Effector memory CD8-positive, alpha-beta T cell (primary cell): ENCODE measurements at regions not wholly inside any gene's neighbourhood (a gene's known extent, or its start where the extent isn't known, plus 50 kb on each side); places are given as distances from the start of the nearest gene placed in this dataset.
"Not testable (repeated sequence)": the region's sequence is repeated elsewhere in the genome, so short reads cannot be mapped to it uniquely, and the experiment has no call there.

Source experiments
- ATAC-seq: fragments of 150-1000 bp; cut with Tn5 transposase; replicated peaks from 2 replicates; pipeline ENCODE4 v1.10.0; 2021; ENCODE audit warnings: mild to moderate bottlenecking, moderate library complexity
- DNase-seq, 3 experiments: peaks; one replicate each; pipeline ENCODE4 v3.0.0; 2021
- H3K27ac Mint-ChIP-seq, 2 donors: one replicate each; pipeline ENCODE4 v1.8.0; 2022; ENCODE audit warnings: mild to moderate bottlenecking in 2 of 2, mixed read lengths in 2 of 2, moderate library complexity in 2 of 2
- H3K27me3 Mint-ChIP-seq, 2 donors: one replicate each; pipeline ENCODE4 v1.8.0; 2022; ENCODE audit warnings: mixed read lengths in 2 of 2
- H3K36me3 Mint-ChIP-seq: one replicate; pipeline ENCODE4 v1.8.0; 2022; ENCODE audit warnings: mild to moderate bottlenecking, moderate library complexity, mixed read lengths; ENCODE audit not compliant: insufficient read depth
- H3K4me1 Mint-ChIP-seq, 2 donors: one replicate each; pipeline ENCODE4 v1.8.0; 2022; ENCODE audit warnings: low read depth in 2 of 2, mixed read lengths in 2 of 2
- H3K4me3 Mint-ChIP-seq, 2 donors: one replicate each; pipeline ENCODE4 v1.8.0; 2022; ENCODE audit warnings: mild to moderate bottlenecking in 2 of 2, mixed read lengths in 2 of 2, moderate library complexity in 2 of 2
- H3K9me3 Mint-ChIP-seq, 2 donors: one replicate each; pipeline ENCODE4 v1.8.0; 2022; ENCODE audit warnings: mixed read lengths in 2 of 2

DNA sequence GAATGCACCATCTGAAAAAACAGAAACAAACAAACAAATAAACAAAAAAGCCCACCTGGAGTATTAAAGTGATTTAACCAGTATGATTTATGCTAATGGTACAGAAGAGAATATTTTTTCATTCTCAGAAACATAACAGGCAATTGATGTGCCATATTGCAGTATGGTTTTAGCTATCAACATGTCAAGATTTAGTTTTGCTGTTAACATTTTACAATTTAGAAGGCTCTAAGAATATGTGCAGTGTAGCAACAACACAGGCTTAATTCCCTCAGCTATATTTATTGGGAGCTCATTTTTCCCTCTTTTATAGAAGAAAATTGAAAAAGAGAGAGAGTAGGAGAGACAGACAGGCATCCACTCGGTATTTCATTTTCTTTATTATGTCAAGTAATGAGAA is 1022.7 kb upstream of the CITED2 start:
- no peak for ATAC-seq
- Mint-ChIP-seq H3K4me1 (no peaks in the 10 kb centered on the region), H3K9me3 (no peaks in the 10 kb centered on the region), H3K36me3 (no peaks in the 10 kb centered on the region), H3K27me3 (peaks cover 0 to 6% of the 10 kb centered on the region in 2 donors), H3K27ac (no peak overlapping the region), H3K4me3 (no peak overlapping the region)
- no peak for DNase-seq

DNA sequence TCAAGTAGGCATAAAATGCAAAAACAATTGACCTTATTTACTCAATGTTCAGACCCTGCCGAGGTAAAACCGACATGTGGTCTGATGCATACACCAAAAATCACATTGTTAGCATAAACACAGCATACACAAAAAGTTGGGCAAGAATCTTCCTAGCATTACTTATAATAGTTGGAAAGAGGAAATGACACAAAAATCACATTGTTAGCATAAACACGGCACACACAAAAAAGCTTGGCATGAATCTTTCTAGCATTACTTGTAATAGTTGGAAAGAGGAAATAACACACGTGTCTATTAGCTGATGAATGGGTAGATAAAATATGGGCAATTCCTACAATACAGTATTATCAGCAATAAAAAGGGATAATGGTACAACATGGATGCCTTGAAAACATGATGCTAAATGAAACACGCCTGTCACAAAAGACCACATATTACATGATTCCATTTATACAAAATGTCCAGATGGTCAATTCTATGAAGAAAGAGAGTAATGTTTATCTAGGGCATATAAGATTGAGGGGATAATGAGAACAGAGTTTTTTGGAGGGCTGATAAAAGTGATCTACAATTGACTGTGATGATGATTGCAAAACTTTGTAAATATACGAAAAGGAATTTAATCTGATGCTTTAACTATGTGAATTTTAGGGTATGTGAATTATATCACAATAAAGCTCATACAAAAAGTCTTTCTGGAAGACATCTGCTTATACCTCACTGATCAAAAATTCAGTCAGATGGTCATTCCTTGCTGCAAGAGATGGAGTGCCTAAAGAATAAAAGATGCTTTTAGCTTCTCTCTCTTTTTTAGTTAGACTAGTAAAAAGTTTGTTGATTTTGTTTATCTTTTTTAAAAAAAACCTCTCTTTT is 1019.5 kb upstream of the CITED2 start:
- no peaks in the 10 kb centered on the region for H3K9me3 Mint-ChIP-seq
- no peak overlapping the region for H3K4me3 Mint-ChIP-seq
- H3K27me3 Mint-ChIP-seq, result no peaks in the 10 kb centered on the region

DNA sequence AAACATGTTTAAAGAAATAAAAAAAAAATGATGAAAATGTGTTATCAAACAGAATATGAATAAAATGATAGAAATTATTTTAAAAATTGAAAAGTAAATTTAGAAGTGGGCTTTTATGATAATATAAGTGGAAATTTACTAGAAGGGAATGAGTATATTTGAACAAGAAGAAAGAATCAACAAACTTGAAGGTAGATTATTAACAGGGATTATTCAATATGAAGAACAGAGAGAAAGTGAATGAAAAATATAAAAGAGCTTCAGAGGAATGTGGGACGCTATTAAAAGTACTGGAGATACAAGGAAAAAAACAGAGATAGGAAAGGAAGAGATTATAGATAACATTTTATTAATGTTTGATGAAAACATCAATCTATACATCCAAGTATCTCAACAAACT is 1014.4 kb upstream of the CITED2 start:
- Mint-ChIP-seq H3K4me1 (no peaks in the 10 kb centered on the region), H3K4me3 (no peak overlapping the region), H3K9me3 (peaks cover 0 to 4% of the 10 kb centered on the region in 2 donors), H3K27ac (no peak overlapping the region), H3K36me3 (no peaks in the 10 kb centered on the region), H3K27me3 (no peaks in the 10 kb centered on the region)
- ATAC-seq (no peak), DNase-seq (no peak)

More for the DNA sequence above, 1019.5 kb upstream of the CITED2 start:
- DNase-seq (no peak), ATAC-seq (no peak)
- no peak overlapping the region for H3K27ac Mint-ChIP-seq
- H3K4me1 Mint-ChIP-seq, result no peaks in the 10 kb centered on the region
- no peaks in the 10 kb centered on the region for H3K36me3 Mint-ChIP-seq

DNA sequence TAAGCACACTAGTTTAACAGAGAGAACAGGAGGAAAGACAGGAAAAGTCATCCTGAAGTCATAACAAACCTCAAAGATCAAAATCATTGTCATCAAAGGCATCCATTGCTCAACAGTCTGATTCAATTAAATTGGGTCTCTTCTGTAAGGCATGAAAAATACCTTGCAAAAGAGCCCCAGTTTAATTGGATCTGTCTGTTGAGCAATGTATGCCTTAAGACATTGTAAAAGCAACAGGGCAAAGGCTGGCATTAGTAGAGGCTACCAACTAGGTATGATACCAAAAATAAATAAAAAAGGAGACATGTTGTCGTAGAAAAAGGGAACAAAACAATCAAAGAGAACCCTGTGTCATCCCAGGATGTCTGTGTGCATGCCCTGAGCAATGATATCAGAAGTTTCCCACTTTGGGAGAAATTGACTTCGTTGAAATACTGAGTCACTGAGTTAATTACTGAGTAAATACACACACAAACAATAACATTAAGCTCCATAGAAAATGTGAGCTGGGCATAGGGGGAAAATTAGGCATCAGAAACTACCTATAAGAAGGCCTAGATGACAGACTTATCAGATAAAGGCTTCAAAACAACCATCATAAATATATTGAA is 1013.8 kb upstream of the CITED2 start:
- ATAC-seq (no peak), DNase-seq (no peak)
- Mint-ChIP-seq H3K9me3 (peaks cover 0 to 4% of the 10 kb centered on the region in 2 donors), H3K36me3 (no peaks in the 10 kb centered on the region), H3K4me3 (no peak overlapping the region), H3K27ac (no peak overlapping the region), H3K4me1 (no peaks in the 10 kb centered on the region), H3K27me3 (no peaks in the 10 kb centered on the region)

DNA sequence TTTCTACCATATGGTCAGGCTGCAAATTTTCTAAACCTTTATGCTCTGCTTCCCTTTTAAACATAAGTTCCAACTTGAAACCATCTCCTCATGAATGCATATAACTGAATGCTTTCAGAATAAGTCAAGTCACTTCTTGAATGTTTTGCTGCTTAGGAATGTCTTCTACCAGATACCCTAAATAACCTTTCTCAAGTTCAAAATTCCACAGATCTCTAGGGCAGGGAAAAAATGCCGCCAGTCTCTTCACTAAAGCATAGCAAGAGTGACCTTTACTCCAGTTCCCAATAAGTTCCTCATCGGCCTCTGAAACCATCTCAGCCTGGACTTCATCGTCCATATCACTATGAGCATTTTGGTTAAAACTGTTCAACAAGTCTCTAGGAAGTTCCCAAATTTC is 1011.2 kb upstream of the CITED2 start:
- ATAC-seq (no peak), DNase-seq (no peak)
- Mint-ChIP-seq H3K27me3 (no peaks in the 10 kb centered on the region), H3K9me3 (peaks cover 0 to 4% of the 10 kb centered on the region in 2 donors), H3K27ac (no peak overlapping the region), H3K36me3 (no peaks in the 10 kb centered on the region), H3K4me3 (no peak overlapping the region), H3K4me1 (no peaks in the 10 kb centered on the region)

DNA sequence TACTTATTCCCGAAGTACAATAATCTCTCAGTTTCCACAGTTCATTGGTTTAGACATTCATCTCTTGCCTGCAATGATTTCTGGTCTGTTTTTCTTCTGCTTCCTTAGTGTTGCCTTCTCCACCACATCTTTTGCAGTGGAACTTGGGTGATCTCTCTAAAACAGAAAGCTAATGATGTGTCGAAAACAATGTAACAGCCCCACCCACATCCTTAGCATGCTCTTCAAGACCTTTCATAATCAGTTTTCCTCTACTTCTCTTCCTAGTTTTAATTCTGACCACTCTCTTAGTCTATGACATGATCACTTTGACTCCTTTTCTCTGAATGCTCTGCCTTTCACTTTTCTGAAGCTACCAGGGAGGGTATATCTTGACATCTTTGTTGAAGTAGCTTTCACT is 1007.9 kb upstream of the CITED2 start:
- ATAC-seq, result no peak
- Mint-ChIP-seq H3K4me1 (no peaks in the 10 kb centered on the region), H3K4me3 (no peak overlapping the region), H3K27ac (no peak overlapping the region), H3K27me3 (no peaks in the 10 kb centered on the region), H3K36me3 (no peaks in the 10 kb centered on the region), H3K9me3 (peaks cover 0 to 4% of the 10 kb centered on the region in 2 donors)
- no peak for DNase-seq

DNA sequence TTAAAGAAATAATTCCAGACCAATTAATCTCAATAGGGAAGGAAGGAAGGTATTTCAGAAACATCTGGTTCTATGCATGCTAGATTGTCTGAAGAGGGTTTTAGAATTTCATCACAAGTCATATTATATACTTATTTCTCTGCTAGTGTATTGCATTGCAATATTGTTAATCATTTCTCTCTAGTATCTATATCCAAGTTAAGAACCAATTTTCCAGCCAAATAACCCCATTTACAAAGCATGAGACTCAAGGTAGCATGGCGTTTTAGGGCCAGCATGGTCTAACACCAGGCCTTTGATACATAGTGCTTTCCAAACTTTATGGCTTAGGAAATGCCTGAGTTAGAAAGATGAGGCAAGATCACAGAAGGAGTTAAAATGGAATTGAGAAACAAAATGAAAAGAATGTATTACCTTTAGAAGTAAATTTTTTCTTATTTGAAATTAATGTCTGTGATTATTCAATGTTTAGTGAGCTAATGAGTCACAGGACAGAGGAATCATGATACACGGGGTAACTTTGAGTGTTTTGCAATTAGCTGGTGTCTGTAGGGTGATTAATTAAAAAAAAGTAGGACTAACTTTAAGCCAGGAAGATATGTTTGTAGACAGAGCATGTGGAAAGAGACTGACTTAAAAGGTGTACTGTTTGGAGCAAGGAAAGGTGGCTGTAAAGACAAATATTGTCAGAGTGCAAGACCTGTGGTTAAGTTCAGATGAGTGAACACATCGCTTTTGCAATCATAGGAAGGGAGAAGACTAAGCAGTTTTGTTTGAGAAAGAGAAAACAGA is 1006.2 kb upstream of the CITED2 start:
- ATAC-seq, result no peak
- H3K4me3 Mint-ChIP-seq, result no peak overlapping the region
- H3K27ac Mint-ChIP-seq, result no peak overlapping the region
- H3K27me3 Mint-ChIP-seq, result no peaks in the 10 kb centered on the region
- no peak for DNase-seq
- no peaks in the 10 kb centered on the region for H3K4me1 Mint-ChIP-seq
- H3K9me3 Mint-ChIP-seq, result peaks cover 0 to 2% of the 10 kb centered on the region in 2 donors
- no peaks in the 10 kb centered on the region for H3K36me3 Mint-ChIP-seq

DNA sequence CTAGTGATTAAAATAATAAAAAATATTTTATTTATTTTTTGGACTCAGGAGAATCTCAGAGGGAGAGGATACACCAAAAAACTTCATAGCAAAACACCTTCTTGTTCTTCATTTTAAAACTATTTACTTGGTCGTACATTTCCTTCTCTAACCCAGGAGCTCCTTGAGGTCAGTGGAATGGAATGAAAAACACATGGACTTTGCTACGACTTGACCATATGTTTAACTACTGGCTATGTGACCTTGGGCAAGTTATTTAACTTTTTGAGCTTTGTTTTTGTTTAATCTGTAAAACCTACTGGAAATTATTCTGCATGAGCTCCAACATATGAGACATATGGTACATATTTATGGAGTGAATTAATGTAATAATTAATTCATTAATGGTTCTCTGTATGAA is 1005.5 kb upstream of the CITED2 start:
- Mint-ChIP-seq H3K9me3 (peaks cover 0 to 2% of the 10 kb centered on the region in 2 donors), H3K4me3 (no peak overlapping the region), H3K36me3 (no peaks in the 10 kb centered on the region), H3K27ac (no peak overlapping the region), H3K4me1 (no peaks in the 10 kb centered on the region), H3K27me3 (no peaks in the 10 kb centered on the region)
- ATAC-seq (no peak), DNase-seq (no peak)

DNA sequence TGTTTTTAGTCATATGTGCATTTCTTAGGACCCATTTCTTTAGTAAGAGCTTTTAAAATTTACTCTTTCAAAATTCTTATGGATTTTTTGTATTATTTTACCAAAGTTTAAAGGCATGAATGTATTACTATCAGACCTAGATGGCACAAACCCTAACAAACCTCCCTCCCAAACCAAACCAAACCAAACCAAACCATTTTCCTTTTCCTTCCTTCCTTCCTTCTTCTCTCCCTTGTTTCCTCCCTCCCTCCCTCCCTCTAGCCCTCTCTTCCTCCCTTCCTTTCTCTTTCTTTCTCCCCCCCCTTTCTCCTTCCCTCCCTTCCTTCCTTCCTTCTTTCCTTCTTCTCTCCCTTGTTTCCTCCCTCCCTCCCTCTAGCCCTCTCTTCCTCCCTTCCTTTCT is 1001.8 kb upstream of the CITED2 start:
- DNase-seq (no peak), ATAC-seq (no peak)
- Mint-ChIP-seq H3K9me3 (no peaks in the 10 kb centered on the region), H3K4me1 (no peaks in the 10 kb centered on the region), H3K4me3 (no peak overlapping the region), H3K27me3 (no peaks in the 10 kb centered on the region), H3K36me3 (no peaks in the 10 kb centered on the region), H3K27ac (no peak overlapping the region)

DNA sequence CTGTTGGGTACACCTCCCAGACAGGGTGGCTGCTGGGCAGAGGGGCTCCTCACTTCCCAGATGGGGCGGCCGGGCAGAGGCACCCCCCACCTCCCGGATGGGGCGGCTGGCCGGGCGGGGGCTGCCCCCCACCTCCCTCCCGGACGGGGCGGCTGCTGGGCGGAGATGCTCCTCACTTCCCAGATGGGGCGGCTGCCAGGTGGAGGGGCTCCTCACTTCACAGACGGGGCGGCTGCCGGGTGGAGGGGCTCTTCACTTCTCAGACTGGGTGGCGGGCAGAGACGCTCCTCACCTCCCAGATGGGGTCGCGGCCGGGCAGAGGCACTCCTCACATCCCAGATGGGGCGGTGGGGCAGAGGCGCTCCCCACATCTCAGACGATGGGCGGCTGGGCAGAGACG is 999.3 kb upstream of the CITED2 start:
- ATAC-seq, H3K4me1 Mint-ChIP-seq, H3K9me3 Mint-ChIP-seq, H3K27ac Mint-ChIP-seq, H3K36me3 Mint-ChIP-seq, H3K27me3 Mint-ChIP-seq, DNase-seq, H3K4me3 Mint-ChIP-seq: not testable (repeated sequence)

DNA sequence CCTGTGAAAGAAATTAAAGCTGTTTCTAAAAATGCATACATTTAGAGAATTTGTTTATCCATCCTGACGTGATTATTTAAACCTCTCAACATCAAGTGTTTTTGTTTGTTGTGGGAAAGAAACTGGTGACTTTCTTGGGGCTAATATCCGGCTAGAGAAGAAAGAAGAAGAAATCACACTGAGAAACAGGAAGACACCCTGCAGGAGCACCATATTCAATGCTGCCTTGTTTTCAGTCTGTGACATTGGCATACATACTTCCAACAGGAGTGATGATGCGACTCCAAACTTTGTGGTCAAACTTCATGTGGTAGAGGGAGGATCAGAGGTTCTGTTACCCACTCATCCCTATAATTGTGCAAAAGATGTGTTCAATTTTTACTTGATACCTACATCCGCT is 997.6 kb upstream of the CITED2 start:
- Mint-ChIP-seq H3K4me3 (no peak overlapping the region), H3K36me3 (no peaks in the 10 kb centered on the region), H3K27ac (no peak overlapping the region), H3K9me3 (no peaks in the 10 kb centered on the region), H3K27me3 (no peaks in the 10 kb centered on the region), H3K4me1 (no peaks in the 10 kb centered on the region)
- no peak for DNase-seq
- no peak for ATAC-seq

DNA sequence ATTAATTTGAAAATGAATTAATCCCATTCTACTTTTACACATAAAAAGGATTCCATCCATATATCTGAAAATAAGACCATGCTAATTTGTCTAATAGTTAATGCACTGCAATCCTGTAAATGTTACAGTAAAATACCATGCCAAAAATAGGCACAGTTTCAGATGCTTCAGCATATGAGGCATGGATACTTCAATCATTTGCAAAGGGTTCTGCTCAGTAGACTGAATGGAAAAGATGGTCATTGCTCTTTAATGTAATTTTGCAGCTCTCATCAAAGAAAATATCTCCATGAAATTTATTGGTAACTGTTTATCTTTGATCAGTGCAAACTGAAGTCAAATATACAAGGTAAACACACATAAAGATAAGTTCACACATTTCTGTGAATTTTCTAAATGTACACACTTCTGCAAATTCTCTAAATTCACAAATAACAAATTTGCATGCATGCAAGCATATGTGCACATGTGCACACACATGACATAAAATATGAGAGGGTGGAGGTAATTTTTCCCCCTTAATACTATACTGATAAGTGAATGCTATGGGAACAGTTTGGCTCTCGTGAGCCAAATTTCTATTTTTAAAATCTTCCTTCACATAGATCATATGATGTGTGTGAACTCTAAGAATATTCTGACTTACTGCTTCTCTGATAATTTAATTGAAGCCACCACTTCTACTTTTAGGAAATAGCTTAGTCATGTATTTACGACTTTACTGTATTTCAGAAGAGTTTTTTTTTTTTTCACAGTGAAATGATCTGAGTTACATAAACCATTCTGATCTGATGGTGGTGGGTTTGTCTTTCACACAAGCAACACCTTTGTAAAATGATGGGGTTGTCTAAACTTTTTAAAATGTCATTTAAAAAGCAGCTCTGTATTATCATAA is 996.8 kb upstream of the CITED2 start:
- H3K36me3 Mint-ChIP-seq, result no peaks in the 10 kb centered on the region
- DNase-seq (no peak), ATAC-seq (no peak)
- no peaks in the 10 kb centered on the region for H3K9me3 Mint-ChIP-seq
- H3K27ac Mint-ChIP-seq, result no peak overlapping the region
- no peaks in the 10 kb centered on the region for H3K27me3 Mint-ChIP-seq
- no peaks in the 10 kb centered on the region for H3K4me1 Mint-ChIP-seq
- no peak overlapping the region for H3K4me3 Mint-ChIP-seq

DNA sequence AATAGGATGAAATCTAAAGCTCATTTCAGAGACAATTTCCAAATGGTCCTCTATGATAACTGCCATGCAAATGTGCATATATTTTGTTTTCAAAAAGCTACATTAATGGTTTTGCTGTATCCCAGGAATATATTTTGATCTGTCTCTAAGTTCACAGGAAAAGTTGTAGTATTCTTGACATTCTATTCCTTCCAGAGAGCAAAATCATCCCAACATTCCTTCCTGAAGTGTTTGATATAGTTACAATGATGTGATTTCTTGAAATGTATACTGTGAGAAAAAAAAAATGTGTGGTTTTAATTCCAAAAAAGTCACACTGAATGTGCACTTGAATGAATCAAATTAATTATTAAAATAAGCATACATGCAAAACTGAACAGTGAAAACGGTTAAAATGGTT is 996.0 kb upstream of the CITED2 start:
- Mint-ChIP-seq H3K27ac (no peak overlapping the region), H3K36me3 (no peaks in the 10 kb centered on the region), H3K4me3 (no peak overlapping the region)

More for the DNA sequence above, 996.0 kb upstream of the CITED2 start:
- DNase-seq, result no peak
- no peak for ATAC-seq
- Mint-ChIP-seq H3K9me3 (no peaks in the 10 kb centered on the region), H3K4me1 (no peaks in the 10 kb centered on the region), H3K27me3 (no peaks in the 10 kb centered on the region)
